WI38 (cell line): ENCODE measurements at regions not wholly inside any gene's neighbourhood (a gene's known extent, or its start where the extent isn't known, plus 50 kb on each side); places are given as distances from the start of the nearest gene placed in this dataset.

ENCODE experiments used
- H3K4me3 ChIP-seq: 2 replicates; pipeline ENCODE4 v1.5.1; 2011; ENCODE audit warnings: low read depth, mild to moderate bottlenecking, control low read depth, low read length
- TF ChIP-seq, protein P1 (sequence below): IDR thresholded peaks from 2 replicates; pipeline ENCODE4 v1.5.1; 2012; ENCODE audit warnings: low read depth, mild to moderate bottlenecking, control low read depth, low read length

DNA sequence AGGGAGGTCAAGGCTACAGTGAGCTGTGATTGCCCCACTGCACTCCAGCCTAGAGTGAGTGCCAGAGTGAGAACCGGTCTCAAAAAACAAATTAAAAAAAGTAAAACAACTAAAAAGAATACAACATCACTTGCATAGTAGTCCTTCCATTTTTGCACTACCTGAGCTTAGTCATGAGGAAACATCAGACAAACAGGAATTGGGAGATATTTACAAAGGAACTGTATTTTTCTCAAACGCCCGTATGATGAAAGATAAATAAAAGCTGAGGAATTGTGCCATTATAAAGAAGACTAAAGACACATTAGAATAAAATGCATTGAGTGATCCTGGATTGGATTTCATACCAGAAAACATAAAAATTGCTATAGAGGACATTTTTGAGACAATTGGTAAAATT is 50.0 kb upstream of the ATP8B1 start:
- no peak overlapping the region for H3K4me3 ChIP-seq
- TF ChIP-seq, protein P1, sequence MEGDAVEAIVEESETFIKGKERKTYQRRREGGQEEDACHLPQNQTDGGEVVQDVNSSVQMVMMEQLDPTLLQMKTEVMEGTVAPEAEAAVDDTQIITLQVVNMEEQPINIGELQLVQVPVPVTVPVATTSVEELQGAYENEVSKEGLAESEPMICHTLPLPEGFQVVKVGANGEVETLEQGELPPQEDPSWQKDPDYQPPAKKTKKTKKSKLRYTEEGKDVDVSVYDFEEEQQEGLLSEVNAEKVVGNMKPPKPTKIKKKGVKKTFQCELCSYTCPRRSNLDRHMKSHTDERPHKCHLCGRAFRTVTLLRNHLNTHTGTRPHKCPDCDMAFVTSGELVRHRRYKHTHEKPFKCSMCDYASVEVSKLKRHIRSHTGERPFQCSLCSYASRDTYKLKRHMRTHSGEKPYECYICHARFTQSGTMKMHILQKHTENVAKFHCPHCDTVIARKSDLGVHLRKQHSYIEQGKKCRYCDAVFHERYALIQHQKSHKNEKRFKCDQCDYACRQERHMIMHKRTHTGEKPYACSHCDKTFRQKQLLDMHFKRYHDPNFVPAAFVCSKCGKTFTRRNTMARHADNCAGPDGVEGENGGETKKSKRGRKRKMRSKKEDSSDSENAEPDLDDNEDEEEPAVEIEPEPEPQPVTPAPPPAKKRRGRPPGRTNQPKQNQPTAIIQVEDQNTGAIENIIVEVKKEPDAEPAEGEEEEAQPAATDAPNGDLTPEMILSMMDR = no peak
